Neural cell (in vitro differentiated cells): ENCODE measurements at regions not wholly inside any gene's neighbourhood (a gene's known extent, or its start where the extent isn't known, plus 50 kb on each side); places are given as distances from the start of the nearest gene placed in this dataset.
"Not testable (repeated sequence)": the region's sequence is repeated elsewhere in the genome, so short reads cannot be mapped to it uniquely, and the experiment has no call there.

Source experiments
- H2AFZ ChIP-seq: fragments of 200-600, 300-800 bp; sonication (generic), shearing (Covaris generic); 2 replicates; pipeline ENCODE4 v1.6.0; 2014; ENCODE audit warnings: low read depth, mild to moderate bottlenecking, antibody characterized with exemption, low read length, moderate library complexity
- H3F3A ChIP-seq: fragments of 200-600 bp; shearing (Covaris generic); 2 replicates; pipeline ENCODE4 v1.6.1; 2016; ENCODE audit warnings: mild to moderate bottlenecking, moderate library complexity, mixed read lengths, antibody characterized with exemption, low read length; ENCODE audit not compliant: insufficient read depth, poor library complexity, severe bottlenecking
- H3K27ac ChIP-seq: fragments of 200-600, 300-800 bp; sonication (generic), shearing (Covaris generic); 2 replicates; pipeline ENCODE4 v1.5.1; 2014; ENCODE audit warnings: mild to moderate bottlenecking, low read length, moderate library complexity
- H3K27me3 ChIP-seq: fragments of 300-800, 200-600 bp; sonication (generic), shearing (Covaris generic); 2 replicates; pipeline ENCODE4 v1.6.0; 2014; ENCODE audit warnings: mild to moderate bottlenecking, low read depth, low read length, moderate library complexity; ENCODE audit not compliant: insufficient read depth
- H3K36me3 ChIP-seq: fragments of 300-800, 200-600 bp; sonication (generic), shearing (Covaris generic); 2 replicates; pipeline ENCODE4 v1.5.1; 2014; ENCODE audit warnings: mild to moderate bottlenecking, antibody characterized with exemption, low read length, moderate library complexity; ENCODE audit not compliant: insufficient read depth
- H3K4me2 ChIP-seq: fragments of 300-800, 200-600 bp; sonication (generic), shearing (Covaris generic); 2 replicates; pipeline ENCODE4 v1.6.0; 2014; ENCODE audit warnings: mild to moderate bottlenecking, low read length
- H3K4me3 ChIP-seq: fragments of 300-800, 200-600 bp; sonication (generic), shearing (Covaris generic); 2 replicates; pipeline ENCODE4 v1.5.1; 2014; ENCODE audit warnings: mild to moderate bottlenecking, low read length, moderate library complexity
- H3K79me2 ChIP-seq: fragments of 200-600 bp; shearing (Covaris generic); replicated peaks from 2 replicates; pipeline ENCODE4 v1.6.0; 2014; ENCODE audit warnings: mild to moderate bottlenecking, low read length, moderate library complexity; ENCODE audit not compliant: insufficient read depth
- H3K9ac ChIP-seq: fragments of 300-800, 200-600 bp; sonication (generic), shearing (Covaris generic); 2 replicates; pipeline ENCODE4 v1.6.1; 2016; ENCODE audit warnings: mild to moderate bottlenecking, low read length, mixed read lengths
- H3K9me2 ChIP-seq: fragments of 200-600 bp; shearing (Covaris generic); 2 replicates; pipeline ENCODE4 v1.6.1; 2016; ENCODE audit warnings: mild to moderate bottlenecking, low read length, mixed read lengths; ENCODE audit not compliant: insufficient read depth
- H3K9me3 ChIP-seq: fragments of 200-600, 300-800 bp; sonication (generic), shearing (Covaris generic); 2 replicates; pipeline ENCODE4 v1.6.1; 2016; ENCODE audit warnings: mild to moderate bottlenecking, mixed run types, low read length, moderate library complexity, mixed read lengths
- H4K20me1 ChIP-seq: fragments of 200-600 bp; shearing (Covaris generic); 2 replicates; pipeline ENCODE4 v1.6.1; 2016; ENCODE audit warnings: mild to moderate bottlenecking, mixed run types; ENCODE audit not compliant: insufficient read depth
- CTCF ChIP-seq: fragments of 450-650 bp; IDR thresholded peaks from 2 replicates; pipeline ENCODE4 v1.5.1; 2014; ENCODE audit warnings: antibody characterized with exemption, mild to moderate bottlenecking, moderate library complexity; ENCODE audit not compliant: poor library complexity, severe bottlenecking
- EP300 ChIP-seq: fragments of 450-650 bp; conservative IDR thresholded peaks from 2 replicates; pipeline ENCODE4 v1.6.1; 2014; ENCODE audit warnings: antibody characterized with exemption, mild to moderate bottlenecking, moderate library complexity; ENCODE audit not compliant: poor library complexity, severe bottlenecking
- EZH2 ChIP-seq: fragments of 200-600, 300-800 bp; shearing (Covaris generic), sonication (generic); IDR thresholded peaks from 2 replicates; pipeline ENCODE4 v1.6.1; 2014; ENCODE audit warnings: antibody characterized with exemption, low read length, borderline replicate concordance, mild to moderate bottlenecking; ENCODE audit not compliant: insufficient read depth, poor library complexity, severe bottlenecking
- MXI1 ChIP-seq: fragments of 450-650 bp; conservative IDR thresholded peaks from 2 replicates; pipeline ENCODE4 v1.6.1; 2014; ENCODE audit warnings: antibody characterized with exemption, mild to moderate bottlenecking; ENCODE audit not compliant: poor library complexity, severe bottlenecking
- POLR2AphosphoS5 ChIP-seq: IDR thresholded peaks from 2 replicates; pipeline ENCODE4 v1.6.1; 2012
- RAD21 ChIP-seq: fragments of 450-650 bp; conservative IDR thresholded peaks from 2 replicates; pipeline ENCODE4 v1.6.1; 2014; ENCODE audit warnings: antibody characterized with exemption, mild to moderate bottlenecking, moderate library complexity
- REST ChIP-seq: IDR thresholded peaks from 2 replicates; pipeline ENCODE4 v1.6.1; 2012; ENCODE audit warnings: borderline replicate concordance
- SMC3 ChIP-seq: fragments of 450-650 bp; conservative IDR thresholded peaks from 2 replicates; pipeline ENCODE4 v1.6.1; 2014; ENCODE audit warnings: antibody characterized with exemption, mild to moderate bottlenecking, moderate library complexity; ENCODE audit not compliant: poor library complexity
- TAF1 ChIP-seq: IDR thresholded peaks from 2 replicates; pipeline ENCODE4 v1.6.1; 2012; ENCODE audit warnings: low read depth

GRCh38 chr7:93804726-93805125 lies 85.8 kb downstream of the TFPI2 start:
- H3K79me2 ChIP-seq: no peaks in the 10 kb centered on the region
- H3K9me3 ChIP-seq: peaks cover 6% of the 10 kb centered on the region
- no peaks in the 10 kb centered on the region for H3K9me2 ChIP-seq
- no peak for TF ChIP-seq RAD21
- TF ChIP-seq MXI1: no peak
- no peak for TF ChIP-seq EZH2
- no peak overlapping the region for H3K27ac ChIP-seq
- no peak overlapping the region for H3K4me3 ChIP-seq
- H3K4me2 ChIP-seq: no peak overlapping the region
- no peak overlapping the region for H3K9ac ChIP-seq
- no peaks in the 10 kb centered on the region for H3F3A ChIP-seq
- no peak overlapping the region for H2AFZ ChIP-seq
- no peaks in the 10 kb centered on the region for H3K27me3 ChIP-seq
- H4K20me1 ChIP-seq: no peaks in the 10 kb centered on the region
- no peaks in the 10 kb centered on the region for H3K36me3 ChIP-seq

GRCh38 chr7:93799750-93800357 lies 90.7 kb downstream of the TFPI2 start:
- TF ChIP-seq TAF1: no peak
- peak; percentile 66 for TF ChIP-seq RAD21
- peak; percentile 67 for TF ChIP-seq SMC3
- TF ChIP-seq CTCF: peak; percentile 65
- TF ChIP-seq MXI1: no peak
- no peak for TF ChIP-seq REST
- no peak for TF ChIP-seq POLR2AphosphoS5
- no peak for TF ChIP-seq EZH2
- TF ChIP-seq EP300: no peak

GRCh38 chr7:93793084-93793697 lies 97.4 kb downstream of the TFPI2 start:
- H3K27ac ChIP-seq, H3K79me2 ChIP-seq, H3K9ac ChIP-seq, H4K20me1 ChIP-seq, H2AFZ ChIP-seq, H3K27me3 ChIP-seq, H3K9me3 ChIP-seq, H3K36me3 ChIP-seq, H3F3A ChIP-seq, H3K9me2 ChIP-seq, H3K4me3 ChIP-seq, H3K4me2 ChIP-seq: not testable (repeated sequence)

More at GRCh38 chr7:93799750-93800357, 90.7 kb downstream of the TFPI2 start:
- Histone ChIP-seq H3K4me3 (no peak overlapping the region), H3K4me2 (no peak overlapping the region), H3F3A (no peaks in the 10 kb centered on the region), H3K27ac (no peak overlapping the region), H3K36me3 (no peaks in the 10 kb centered on the region), H3K79me2 (no peaks in the 10 kb centered on the region), H2AFZ (no peak overlapping the region), H3K27me3 (no peaks in the 10 kb centered on the region), H3K9ac (no peak overlapping the region), H3K9me3 (peaks cover 6% of the 10 kb centered on the region), H4K20me1 (no peaks in the 10 kb centered on the region), H3K9me2 (no peaks in the 10 kb centered on the region)
